UCSD-AML1 (cell line): ENCODE measurements at regions not wholly inside any gene's neighbourhood (a gene's known extent, or its start where the extent isn't known, plus 50 kb on each side); places are given as distances from the start of the nearest gene placed in this dataset.

Experiments used
- DNase-seq: peaks from one replicate; lab custom pipeline; 2025; ENCODE audit not compliant: unreplicated experiment; lab: John Stamatoyannopoulos, UW

DNA sequence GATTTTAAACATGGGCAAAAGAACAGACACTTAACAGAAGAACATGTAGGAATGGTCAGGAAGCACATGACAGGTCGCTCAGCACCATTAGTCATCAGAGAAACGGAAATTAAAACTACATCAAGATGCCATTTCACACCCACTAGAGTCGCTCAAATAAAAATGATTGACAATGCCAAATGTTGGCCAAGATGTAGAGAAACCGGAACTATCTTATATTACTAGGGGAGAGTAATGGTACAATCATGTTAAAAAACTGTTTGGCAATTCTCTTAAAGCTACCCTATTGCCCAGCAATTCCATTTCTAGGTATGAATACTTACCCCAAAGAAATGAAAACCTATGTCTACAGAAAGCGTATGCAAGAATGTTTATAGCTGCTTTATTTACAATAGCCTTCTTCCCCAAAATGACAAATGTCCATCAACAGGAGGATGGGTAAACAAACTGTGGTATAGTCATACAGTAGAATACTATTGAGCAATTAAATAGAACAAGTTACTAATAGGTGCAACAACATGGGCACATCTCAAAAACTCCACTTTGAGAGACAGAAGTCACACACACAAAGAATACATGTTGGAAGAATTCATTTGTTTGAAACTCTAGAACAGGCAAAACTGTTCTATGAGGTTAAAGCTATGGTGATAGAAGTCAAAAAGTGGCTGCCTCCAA is 92.8 kb downstream of the ETS2 start:
- no peak for DNase-seq

DNA sequence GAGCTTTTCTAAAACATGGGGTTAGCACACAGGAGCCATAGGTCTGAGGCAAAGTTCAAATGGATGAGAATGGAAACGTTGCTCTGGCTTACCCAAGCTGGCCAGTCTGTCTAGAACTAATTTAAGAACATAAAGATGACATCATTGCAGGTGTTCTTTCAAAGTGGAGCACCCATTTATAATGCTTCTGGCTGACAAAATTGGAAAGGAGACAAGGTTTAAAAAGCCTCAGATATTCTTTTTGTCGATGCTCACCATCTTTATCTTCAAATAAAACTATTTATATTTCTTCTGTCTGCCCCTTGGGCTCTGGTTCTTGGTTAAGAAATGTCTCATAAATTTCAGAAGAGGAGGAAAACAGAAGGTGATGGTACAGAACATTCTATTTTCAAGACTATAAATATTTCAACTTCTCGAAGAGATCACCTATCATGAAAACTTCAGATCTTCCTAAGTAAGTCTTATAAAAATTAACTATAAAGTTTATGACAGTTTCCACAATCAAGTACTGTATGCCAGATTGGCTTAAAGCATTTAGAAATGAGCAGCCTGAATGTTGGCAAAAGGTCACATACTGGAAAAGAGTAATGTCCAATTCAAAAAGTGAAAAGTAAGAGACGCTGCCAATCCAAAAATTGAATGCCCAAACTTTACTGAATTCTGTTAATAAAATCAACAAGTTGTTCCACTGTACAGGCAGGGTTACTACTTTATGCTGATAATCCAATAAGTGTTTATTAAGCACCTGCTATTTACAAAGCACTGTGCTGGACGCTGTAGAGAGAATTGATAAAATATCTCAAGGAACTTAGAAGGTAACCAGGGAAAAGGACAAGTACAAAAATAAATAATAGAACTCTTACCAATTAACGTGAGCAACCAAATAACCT is 92.0 kb downstream of the ETS2 start:
- no peak for DNase-seq

DNA sequence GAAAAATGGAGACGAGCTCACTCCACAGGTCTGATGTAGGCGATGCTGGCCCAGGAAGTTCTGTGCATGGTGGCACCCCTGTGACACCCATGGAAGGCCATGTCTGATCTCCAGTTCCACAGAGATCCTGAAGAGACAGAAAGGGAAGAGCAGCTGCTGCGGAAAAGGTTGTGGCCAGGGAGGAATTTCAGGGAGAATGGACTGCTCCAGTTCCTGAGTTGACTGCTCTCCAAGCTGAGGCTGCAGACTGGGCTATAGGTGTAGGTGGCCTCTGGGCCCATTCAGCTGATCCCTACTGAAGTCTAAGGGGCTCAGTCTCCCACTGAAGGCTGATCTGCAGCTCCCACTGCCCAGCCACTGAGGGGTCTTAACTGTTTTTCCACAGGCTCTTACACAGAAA is 89.2 kb downstream of the ETS2 start:
- no peak for DNase-seq

DNA sequence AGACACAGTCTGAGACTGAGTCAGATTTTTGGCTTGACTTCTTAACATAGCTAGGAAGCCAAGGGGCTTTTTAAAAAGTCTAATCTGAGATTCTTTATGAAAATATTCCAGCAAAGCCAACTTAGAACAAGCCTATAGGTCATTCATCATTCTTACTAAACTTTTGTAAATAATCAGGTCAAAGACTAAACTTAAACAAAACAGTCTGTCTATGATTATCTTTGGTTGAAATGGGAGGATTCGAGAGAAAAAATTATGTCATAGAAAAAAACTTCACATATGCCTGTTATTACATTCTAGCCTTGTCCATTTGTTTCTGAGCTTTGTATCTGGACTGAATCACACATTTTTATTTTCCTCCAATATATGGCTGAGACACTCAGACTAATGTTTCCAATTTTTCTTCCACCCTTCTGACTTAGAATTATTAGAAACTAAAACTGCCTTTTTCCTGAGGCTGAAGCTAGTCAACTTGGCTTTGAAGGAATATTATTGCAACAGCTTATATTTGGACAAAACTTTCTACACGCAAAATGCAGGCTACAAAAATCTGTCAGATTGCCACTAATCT is 83.3 kb downstream of the ETS2 start:
- DNase-seq = no peak

DNA sequence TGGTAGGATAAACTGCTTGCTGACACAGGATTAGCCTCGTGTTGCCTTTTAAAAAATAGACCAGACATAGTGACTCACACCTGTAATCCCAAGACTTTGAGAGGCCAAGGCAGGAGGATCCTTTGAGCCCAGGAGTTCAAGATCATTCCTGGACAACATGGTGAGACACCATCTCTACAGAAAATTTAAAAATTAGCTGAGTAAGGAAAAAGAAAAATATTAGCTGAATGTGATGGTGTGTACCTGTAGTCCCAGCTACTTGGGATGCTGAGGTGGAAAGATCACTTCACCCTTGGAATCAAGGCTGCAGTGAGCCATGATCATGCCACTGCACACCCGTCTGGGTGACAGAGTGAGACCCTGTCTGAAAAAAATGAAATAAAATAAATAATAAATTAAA is 82.0 kb downstream of the ETS2 start:
- DNase-seq = no peak

DNA sequence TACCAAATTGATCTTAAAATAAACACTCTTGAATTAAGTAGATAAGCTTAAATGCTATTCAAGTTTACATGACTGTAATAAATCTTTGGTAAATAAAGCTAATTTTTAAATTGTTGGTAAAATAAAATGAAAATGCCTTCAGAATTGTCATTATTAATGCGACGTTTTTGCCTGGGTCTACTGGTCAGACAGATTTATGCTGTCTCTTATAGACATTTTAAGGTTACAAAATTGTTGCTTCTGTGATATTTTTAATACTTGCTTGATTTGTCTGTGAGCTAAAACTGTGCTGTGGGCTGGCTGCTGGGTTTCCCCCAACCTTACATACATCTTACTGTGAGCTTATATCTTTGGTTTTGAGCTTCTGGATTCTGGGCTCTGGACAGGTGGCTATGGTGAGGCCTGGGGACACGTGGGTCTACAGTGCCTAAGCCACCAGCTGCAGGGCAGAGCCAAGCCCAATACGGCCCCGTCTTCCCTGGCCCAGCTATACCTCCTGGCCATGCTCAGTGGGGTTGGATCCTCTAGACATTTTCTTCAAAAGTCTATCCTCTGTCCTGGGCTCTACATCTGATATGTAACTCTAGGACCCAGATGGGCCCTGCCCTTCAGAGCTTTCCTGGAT is 81.4 kb downstream of the ETS2 start:
- no peak for DNase-seq

DNA sequence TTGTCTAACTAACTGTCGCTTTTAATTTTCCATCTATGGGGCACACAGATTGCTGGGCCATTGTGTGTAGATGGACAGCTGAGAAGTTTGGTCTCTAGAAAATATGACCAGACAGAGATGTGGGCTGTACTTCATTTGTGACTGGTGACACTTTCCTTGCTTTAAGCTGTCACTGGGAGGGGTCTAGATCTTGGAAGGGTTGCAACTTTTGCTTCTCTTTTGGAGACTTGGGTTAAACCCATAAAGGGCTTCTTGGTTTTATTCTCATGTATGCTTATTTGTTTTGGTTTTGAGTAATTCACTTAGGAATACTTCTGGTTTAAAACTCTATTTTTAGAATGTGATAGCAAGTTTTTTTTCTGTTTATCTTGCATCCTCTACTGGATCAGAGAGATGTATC is 80.2 kb downstream of the ETS2 start:
- no peak for DNase-seq

DNA sequence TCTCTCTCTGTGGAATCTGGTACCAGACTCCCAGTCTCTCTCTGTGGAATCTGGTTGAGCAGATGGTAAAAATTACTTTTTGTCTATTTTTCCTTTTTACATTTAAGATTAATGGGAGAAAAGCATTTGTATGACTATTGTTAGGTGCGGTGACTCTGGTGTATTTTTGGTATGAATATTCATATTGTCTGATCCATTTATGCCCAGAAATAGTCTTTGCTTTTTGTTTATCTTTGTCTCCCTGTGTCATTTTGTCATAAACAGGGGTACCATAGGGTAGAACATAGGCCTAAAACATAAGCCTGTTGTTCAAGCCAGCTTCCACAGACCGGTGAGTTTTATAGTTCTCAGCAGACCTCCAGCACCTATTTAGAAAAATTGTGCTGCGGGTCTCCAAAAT is 78.7 kb downstream of the ETS2 start:
- no peak for DNase-seq

DNA sequence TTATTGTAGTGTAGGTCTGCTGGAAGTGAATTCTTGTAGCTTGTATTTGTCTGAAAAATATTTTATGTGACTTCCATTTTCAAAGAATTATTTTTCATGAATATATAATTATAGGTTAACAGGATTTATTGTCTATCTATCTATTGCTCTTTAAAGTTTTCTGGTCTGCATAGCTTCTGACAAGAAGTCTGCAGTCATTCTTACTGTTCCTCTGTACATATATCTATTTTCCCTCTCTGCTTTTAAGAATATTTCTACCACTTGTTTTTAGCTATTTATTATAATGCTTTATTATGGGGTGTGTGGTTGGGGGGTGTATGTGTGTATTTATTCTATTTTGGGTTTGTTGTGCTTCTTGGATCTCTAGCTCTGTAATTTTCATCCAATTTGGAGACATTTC is 77.4 kb downstream of the ETS2 start:
- no peak for DNase-seq

DNA sequence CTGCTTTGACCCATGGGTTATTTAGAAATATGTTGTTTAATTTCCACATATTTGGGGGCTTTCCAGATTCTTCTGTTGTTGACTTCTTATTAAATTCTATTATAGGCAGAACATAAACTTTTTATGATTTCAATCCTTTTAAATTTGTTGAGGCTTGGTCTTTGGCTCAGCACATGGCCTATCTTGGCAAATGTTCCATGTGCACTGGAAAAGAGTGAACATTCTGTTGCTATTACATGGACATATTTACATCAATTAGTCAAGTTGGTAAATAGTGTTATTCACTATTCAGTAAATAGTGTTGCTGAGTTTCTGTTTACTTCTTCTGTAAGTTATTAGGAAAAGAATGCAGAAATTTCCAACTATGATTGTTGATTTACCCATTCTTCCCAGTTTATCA is 75.4 kb downstream of the ETS2 start:
- no peak for DNase-seq

DNA sequence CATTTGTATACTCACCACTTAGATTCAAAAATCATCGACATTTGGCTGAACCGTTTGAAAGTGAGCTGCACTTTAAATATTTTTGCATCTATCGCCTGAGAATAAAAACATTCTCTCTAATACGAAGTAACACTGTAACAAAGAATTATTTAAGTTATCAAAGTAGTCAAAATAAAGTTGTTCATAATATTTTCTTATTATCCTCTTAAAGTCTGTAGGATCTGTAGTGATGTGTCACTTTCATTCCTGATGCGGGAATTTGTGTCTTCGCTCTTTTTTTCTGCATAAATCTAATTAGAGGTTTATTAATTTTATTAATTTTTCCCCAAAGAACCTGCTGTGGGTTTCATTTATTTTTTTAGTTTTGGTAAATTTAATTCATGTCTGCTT is 74.8 kb downstream of the ETS2 start:
- DNase-seq = no peak

DNA sequence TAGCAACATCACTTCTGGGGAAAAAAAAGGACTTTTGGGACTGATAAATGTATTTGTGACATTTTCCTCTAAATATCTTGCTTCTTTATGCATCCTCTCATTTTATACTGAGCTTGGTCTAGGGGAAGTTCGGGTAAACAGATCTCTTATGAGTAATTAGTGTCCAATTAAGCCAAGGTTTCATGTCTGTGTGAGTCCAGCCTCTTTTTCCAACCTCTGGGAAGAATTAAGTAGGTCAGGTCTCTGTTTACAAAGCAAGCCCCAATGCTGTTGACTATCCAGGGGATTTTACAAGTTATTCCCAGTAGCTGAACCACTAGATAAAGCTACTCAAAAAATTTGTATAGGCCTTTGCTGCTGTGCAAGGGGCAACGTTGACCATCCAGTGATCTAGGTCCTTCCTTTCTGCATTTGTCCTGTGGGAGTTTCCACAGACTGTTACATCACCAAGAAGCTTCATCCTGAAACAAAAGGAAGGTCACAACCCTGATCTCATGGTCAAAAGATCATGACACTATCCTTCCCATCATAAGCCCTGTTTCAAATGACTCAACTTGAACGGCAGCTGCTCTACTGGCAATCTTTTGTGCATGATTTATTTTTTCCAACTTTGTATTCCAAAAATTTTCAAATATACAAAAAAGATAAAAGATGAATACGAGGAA is 74.3 kb downstream of the ETS2 start:
- DNase-seq = no peak

DNA sequence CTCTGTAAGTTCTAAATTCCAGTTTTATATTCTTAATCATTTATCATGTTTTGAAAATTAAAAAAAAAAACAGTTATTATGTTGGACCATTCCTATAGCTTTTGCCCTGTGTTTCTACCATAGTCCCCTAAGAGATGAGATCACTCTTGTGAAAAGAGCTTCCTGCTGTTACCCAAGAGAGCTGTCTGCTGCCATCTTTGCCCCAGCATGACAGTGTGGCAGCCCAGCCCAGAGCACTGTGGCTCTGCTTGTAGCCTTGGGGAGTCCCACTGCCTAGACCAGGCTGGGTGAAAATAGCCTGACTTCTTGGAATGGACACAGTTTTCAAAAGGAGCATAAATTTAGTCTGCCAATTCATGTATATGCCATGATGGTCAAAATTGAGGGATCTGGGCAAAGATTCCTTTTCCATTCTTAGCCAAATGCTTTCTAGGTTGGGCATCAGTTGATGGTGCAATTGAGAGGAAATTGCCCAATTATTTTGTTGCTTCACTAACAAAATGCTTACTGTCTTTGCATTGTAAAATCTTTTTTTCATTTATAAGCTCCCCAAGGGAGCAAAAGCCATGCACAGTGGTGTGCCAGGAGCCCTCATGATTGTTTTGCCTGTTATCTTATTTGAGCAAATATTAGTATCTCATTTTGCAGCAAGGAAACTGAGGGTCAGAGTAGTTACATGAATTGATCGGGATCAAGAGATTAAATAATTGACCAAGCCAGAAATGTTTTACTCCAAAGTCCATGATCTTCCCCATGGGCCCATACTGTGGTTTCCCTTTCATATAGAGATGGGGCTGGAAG is 72.8 kb downstream of the ETS2 start:
- DNase-seq = no peak

DNA sequence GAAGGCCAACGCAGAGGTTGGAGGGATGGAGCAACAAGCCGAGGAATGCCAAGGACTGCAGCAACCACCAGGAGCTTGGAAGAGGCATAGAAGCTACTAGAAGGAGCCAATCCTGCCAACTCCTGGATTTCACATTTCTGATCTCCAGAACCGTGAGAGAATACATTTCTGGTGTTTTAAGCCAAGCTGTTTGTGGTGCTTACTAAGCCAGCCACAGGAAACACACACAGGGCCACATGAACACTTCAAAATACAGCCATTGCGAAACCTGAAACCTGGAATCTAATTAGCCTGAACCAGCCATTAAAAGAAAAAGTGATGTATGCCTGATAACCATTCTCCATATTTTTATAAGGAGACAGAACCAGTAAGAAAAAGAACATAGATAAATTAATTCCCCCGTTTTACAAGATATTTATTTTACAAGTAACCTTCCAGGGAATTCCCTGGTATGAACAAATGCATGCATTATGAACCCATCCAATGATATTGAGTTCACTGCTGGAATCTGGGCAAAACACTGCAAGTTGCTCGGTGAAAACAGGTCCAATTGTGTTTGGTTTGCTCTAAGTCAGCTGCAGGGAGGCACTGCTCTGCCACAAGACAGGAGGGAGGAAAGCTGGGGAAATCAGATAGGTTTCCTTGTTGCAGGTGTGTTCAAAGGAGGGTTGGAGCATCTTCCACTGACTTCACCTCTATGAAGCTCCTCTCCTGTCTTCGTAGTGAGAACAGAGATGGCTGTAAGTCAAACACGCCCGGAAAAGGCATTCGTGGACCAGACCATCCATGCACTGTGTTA is 70.2 kb downstream of the ETS2 start:
- no peak for DNase-seq
